Glutamatergic neuron (in vitro differentiated cells): ENCODE measurements at regions not wholly inside any gene's neighbourhood (a gene's known extent, or its start where the extent isn't known, plus 50 kb on each side); places are given as distances from the start of the nearest gene placed in this dataset.

Source experiments
- DNase-seq: peaks from one replicate; pipeline ENCODE4 v3.0.0; 2022
- H3K27ac Mint-ChIP-seq: one replicate; pipeline ENCODE4 v1.8.0; 2020; ENCODE audit warnings: mild to moderate bottlenecking, mixed read lengths, inconsistent platforms; ENCODE audit not compliant: unreplicated experiment
- H3K27me3 Mint-ChIP-seq: one replicate; pipeline ENCODE4 v1.8.0; 2020; ENCODE audit warnings: mild to moderate bottlenecking, moderate library complexity, mixed read lengths, inconsistent platforms; ENCODE audit not compliant: unreplicated experiment
- H3K36me3 Mint-ChIP-seq: one replicate; pipeline ENCODE4 v1.8.0; 2020; ENCODE audit warnings: mild to moderate bottlenecking, mixed read lengths, inconsistent platforms; ENCODE audit not compliant: unreplicated experiment
- H3K4me1 Mint-ChIP-seq: one replicate; pipeline ENCODE4 v1.8.0; 2020; ENCODE audit warnings: mild to moderate bottlenecking, low read depth, mixed read lengths, inconsistent platforms; ENCODE audit not compliant: unreplicated experiment
- H3K4me3 Mint-ChIP-seq: one replicate; pipeline ENCODE4 v1.8.0; 2020; ENCODE audit warnings: mild to moderate bottlenecking, mixed read lengths, inconsistent platforms; ENCODE audit not compliant: unreplicated experiment
- H3K9me3 Mint-ChIP-seq: one replicate; pipeline ENCODE4 v1.8.0; 2020; ENCODE audit warnings: mild to moderate bottlenecking, moderate library complexity, mixed read lengths, inconsistent platforms; ENCODE audit not compliant: unreplicated experiment
- TF ChIP-seq, protein P1 (sequence below): fragments of 200-600 bp; sonication (generic); IDR thresholded peaks from one replicate; pipeline ENCODE4 v1.5.0; 2021; ENCODE audit not compliant: partially characterized antibody, unreplicated experiment

- Mint-ChIP-seq H3K36me3 (no peaks in the 10 kb centered on the region), H3K4me3 (no peak overlapping the region), H3K27me3 (peaks cover 2% of the 10 kb centered on the region), H3K4me1 (peaks cover 17% of the 10 kb centered on the region), H3K9me3 (peaks cover 2% of the 10 kb centered on the region), H3K27ac (no peak overlapping the region)
- TF ChIP-seq, protein P1, sequence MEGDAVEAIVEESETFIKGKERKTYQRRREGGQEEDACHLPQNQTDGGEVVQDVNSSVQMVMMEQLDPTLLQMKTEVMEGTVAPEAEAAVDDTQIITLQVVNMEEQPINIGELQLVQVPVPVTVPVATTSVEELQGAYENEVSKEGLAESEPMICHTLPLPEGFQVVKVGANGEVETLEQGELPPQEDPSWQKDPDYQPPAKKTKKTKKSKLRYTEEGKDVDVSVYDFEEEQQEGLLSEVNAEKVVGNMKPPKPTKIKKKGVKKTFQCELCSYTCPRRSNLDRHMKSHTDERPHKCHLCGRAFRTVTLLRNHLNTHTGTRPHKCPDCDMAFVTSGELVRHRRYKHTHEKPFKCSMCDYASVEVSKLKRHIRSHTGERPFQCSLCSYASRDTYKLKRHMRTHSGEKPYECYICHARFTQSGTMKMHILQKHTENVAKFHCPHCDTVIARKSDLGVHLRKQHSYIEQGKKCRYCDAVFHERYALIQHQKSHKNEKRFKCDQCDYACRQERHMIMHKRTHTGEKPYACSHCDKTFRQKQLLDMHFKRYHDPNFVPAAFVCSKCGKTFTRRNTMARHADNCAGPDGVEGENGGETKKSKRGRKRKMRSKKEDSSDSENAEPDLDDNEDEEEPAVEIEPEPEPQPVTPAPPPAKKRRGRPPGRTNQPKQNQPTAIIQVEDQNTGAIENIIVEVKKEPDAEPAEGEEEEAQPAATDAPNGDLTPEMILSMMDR: no peak
- no peak for DNase-seq
These were observed 59.0 kb downstream of the FASLG start for GRCh38 chr1:172717722-172718465.

DNA sequence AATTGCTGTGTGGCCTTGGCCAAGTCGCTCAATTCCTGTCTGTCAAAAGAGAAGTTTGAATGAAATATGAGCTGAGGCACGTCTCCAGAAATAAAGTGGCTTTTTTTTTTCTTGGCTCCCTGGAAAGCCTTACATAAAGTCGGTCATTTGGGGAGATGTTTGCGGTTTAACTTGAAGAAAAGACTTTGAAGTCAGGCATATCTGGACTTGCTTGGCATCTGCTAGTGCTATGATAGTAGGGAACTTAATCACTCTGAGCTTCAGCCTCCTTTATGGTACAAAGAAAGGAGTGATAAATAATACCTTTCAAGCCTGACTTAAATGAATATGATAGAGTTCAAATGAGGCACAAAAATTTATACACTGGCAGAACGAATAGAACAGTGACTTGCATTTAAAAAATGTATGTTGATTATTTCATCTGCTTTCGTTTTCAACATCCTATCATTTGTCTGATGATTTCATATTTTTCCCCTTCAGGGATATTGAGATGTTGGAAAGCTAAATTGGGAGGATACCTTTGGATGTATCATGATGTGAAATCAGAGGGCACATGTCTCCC lies 60.2 kb downstream of the FASLG start:
- Mint-ChIP-seq H3K36me3 (no peaks in the 10 kb centered on the region), H3K4me3 (no peak overlapping the region), H3K27me3 (peaks cover 2% of the 10 kb centered on the region), H3K4me1 (peaks cover 12% of the 10 kb centered on the region), H3K27ac (no peak overlapping the region), H3K9me3 (peaks cover 2% of the 10 kb centered on the region)
- TF ChIP-seq, protein P1: no peak
- DNase-seq: no peak

DNA sequence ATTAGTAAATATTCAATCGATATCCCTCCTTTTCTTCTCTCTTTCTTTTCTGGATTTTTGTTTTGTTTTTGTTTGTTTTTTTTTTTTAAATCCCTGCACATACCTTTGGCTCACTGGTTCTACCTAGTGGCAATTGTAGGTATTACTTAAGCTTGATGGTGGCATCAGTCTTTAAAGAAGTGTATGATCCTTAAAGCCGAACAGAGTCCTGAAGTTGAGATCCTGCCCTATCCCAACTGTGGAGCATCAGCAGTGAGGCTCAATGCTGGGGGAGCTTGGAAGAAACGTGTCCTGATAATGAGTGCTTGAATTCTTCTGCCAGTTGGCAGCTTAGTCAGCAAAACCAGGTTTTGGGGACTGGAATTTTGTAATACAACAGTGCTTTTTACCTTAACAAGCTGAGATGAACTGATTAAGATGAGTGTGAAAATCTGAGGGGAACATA lies 60.8 kb downstream of the FASLG start:
- no peaks in the 10 kb centered on the region for H3K36me3 Mint-ChIP-seq
- H3K4me1 Mint-ChIP-seq: peaks cover 8% of the 10 kb centered on the region
- TF ChIP-seq, protein P1: peak; percentile 92
- H3K27ac Mint-ChIP-seq: no peak overlapping the region
- peaks cover 2% of the 10 kb centered on the region for H3K9me3 Mint-ChIP-seq
- peaks cover under 1% of the 10 kb centered on the region for H3K27me3 Mint-ChIP-seq
- DNase-seq: no peak
- no peak overlapping the region for H3K4me3 Mint-ChIP-seq

DNA sequence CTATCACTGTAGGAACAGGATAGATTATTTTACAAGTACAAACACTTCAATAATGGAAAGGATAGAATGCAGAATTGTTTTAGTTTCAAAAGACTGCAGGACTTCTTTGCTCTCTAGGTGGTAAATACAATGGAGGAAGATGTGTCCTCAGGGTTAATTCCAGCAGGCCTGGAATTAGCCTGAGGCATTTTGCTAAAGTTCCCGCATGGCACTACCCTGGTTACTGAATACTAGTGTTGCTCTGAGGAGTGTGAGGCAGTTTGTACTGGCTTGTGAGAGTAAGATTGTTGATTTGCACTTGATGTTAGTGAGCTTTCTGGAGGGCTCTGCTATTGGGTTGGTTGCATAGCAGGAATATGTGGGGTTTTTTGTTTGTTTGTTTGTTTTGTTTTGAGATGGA lies 61.4 kb downstream of the FASLG start:
- Mint-ChIP-seq H3K36me3 (no peaks in the 10 kb centered on the region), H3K9me3 (peaks cover 2% of the 10 kb centered on the region), H3K4me3 (no peak overlapping the region), H3K4me1 (peaks cover 7% of the 10 kb centered on the region), H3K27me3 (no peaks in the 10 kb centered on the region), H3K27ac (no peak overlapping the region)
- DNase-seq: no peak
- TF ChIP-seq, protein P1: no peak

- H3K36me3 Mint-ChIP-seq: no peaks in the 10 kb centered on the region
- TF ChIP-seq, protein P1: no peak
- peaks cover 2% of the 10 kb centered on the region for H3K9me3 Mint-ChIP-seq
- no peak overlapping the region for H3K4me3 Mint-ChIP-seq
- no peak for DNase-seq
- H3K27me3 Mint-ChIP-seq: no peaks in the 10 kb centered on the region
- no peaks in the 10 kb centered on the region for H3K4me1 Mint-ChIP-seq
- H3K27ac Mint-ChIP-seq: no peak overlapping the region
These were observed 64.3 kb downstream of the FASLG start for GRCh38 chr1:172723251-172723650.
